ENCODE measurements at regions not wholly inside any gene's neighbourhood (a gene's known extent, or its start where the extent isn't known, plus 50 kb on each side); places are given as distances from the start of the nearest gene placed in this dataset.
A peak's percentile ranks its signal among the peaks of the same experiment; 100 is the strongest.

DNA sequence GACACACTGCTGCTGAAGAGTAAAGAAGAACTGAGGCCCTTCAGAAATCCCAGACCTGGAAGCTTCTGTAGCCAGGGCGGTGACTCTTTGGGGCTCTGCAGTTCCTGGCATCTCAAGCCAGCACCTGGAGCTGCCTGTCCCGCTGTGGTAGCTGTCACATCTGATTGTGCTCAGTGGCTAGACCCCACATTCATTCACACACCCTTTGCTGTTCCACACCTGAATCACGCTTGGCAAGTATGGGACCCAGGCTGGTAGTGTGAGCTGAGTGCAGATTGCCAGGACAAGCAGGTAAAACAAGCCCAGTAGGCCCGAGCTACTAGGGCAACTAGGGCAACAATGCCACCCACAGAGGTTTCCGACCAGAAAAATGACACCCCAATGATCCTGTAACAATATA lies 218.2 kb downstream of the VGLL3 start:
- Histone ChIP-seq H3K9me1 (ENCODE audit: insufficient read depth, low read length) (no peaks in the 10 kb centered on the region), H3K36me3 (ENCODE audit: control insufficient read depth, insufficient read depth, low read length) (no peaks in the 10 kb centered on the region), H3K4me3 (ENCODE audit: insufficient read depth, low read depth, low read length) (no peak overlapping the region), H2BK120ac (ENCODE audit: low read depth, low read length) (no peak overlapping the region), H2AK5ac (ENCODE audit: low read depth, low read length) (no peak overlapping the region), H3K9ac (ENCODE audit: low read depth, low read length) (no peak overlapping the region), H3K9me3 (ENCODE audit: control insufficient read depth, insufficient read depth, low read length) (no peaks in the 10 kb centered on the region), H3K4me2 (ENCODE audit: low read depth, low read length) (no peak overlapping the region), H2BK20ac (ENCODE audit: low read depth, low read length) (no peak overlapping the region), H2AK9ac (replicated peaks; ENCODE audit: low read depth, low read length, poor library complexity) (no peak overlapping the region), H4K5ac (ENCODE audit: low read depth, low read length) (no peak overlapping the region), H2BK15ac (ENCODE audit: low read depth, low read length) (no peak overlapping the region), H4K20me1 (ENCODE audit: insufficient read depth, low read length) (no peaks in the 10 kb centered on the region), H3K18ac (ENCODE audit: low read depth, low read length) (no peak overlapping the region), H3K27me3 (ENCODE audit: control insufficient read depth, insufficient read depth, low read length) (peaks cover 2% of the 10 kb centered on the region), H3K23ac (ENCODE audit: low read depth, low read length) (no peak overlapping the region), H3K27ac (ENCODE audit: insufficient read depth, low read length) (no peak overlapping the region), H2BK5ac (ENCODE audit: low read depth, low read length, poor library complexity, severe bottlenecking) (no peak overlapping the region), H4K8ac (ENCODE audit: low read depth in 2 of 2, low read length in 2 of 2) (no peak overlapping the region), H4K91ac (ENCODE audit: insufficient read depth, low read depth, low read length) (no peak overlapping the region), H3K56ac (ENCODE audit: extremely low read depth, insufficient read depth, low read length) (no peak overlapping the region), H3K79me1 (ENCODE audit: low read depth in 1 of 2, low read length in 2 of 2) (no peaks in the 10 kb centered on the region), H3K14ac (replicated peaks; ENCODE audit: low read depth, low read length) (no peak overlapping the region), H3K4ac (ENCODE audit: low read depth, low read length) (no peak overlapping the region), H3K4me1 (ENCODE audit: control insufficient read depth, insufficient read depth, low read length) (no peaks in the 10 kb centered on the region), H2AFZ (replicated peaks; ENCODE audit: low read length, poor library complexity) (peak overlapping the region; percentile 51)
- no peak for ATAC-seq (ENCODE audit: low read depth)
- TF ChIP-seq MAZ (IDR thresholded peaks at IDR 0.05; ENCODE audit: borderline replicate concordance, low read depth, low read length) (no peak), BHLHE40 (IDR thresholded peaks at IDR 0.05; ENCODE audit: low read depth, low read length) (no peak), CHD1 (IDR thresholded peaks at IDR 0.05; ENCODE audit: low read depth, low read length) (no peak), NFE2L2 (IDR thresholded peaks at IDR 0.05; ENCODE audit: low read depth, low read length) (no peak), CEBPB (IDR thresholded peaks at IDR 0.05; ENCODE audit: low read depth, low read length) (no peak), SMC3 (IDR thresholded peaks at IDR 0.05; ENCODE audit: low read depth, low read length) (no peak), POLR2A (IDR thresholded peaks at IDR 0.05; ENCODE audit: low read depth, low read length) (no peak), MXI1 (IDR thresholded peaks at IDR 0.05; ENCODE audit: borderline replicate concordance, low read depth, low read length) (no peak), RAD21 (IDR thresholded peaks at IDR 0.05; ENCODE audit: low read length) (no peak), RCOR1 (IDR thresholded peaks at IDR 0.05; ENCODE audit: insufficient replicate concordance, low read length) (no peak), MAFK (IDR thresholded peaks at IDR 0.05; ENCODE audit: low read depth, low read length) (no peak), RFX5 (IDR thresholded peaks at IDR 0.05; ENCODE audit: low read depth, low read length) (no peak), FOS (IDR thresholded peaks at IDR 0.05; ENCODE audit: low read depth, low read length) (no peak)
- TF ChIP-seq, protein P1, sequence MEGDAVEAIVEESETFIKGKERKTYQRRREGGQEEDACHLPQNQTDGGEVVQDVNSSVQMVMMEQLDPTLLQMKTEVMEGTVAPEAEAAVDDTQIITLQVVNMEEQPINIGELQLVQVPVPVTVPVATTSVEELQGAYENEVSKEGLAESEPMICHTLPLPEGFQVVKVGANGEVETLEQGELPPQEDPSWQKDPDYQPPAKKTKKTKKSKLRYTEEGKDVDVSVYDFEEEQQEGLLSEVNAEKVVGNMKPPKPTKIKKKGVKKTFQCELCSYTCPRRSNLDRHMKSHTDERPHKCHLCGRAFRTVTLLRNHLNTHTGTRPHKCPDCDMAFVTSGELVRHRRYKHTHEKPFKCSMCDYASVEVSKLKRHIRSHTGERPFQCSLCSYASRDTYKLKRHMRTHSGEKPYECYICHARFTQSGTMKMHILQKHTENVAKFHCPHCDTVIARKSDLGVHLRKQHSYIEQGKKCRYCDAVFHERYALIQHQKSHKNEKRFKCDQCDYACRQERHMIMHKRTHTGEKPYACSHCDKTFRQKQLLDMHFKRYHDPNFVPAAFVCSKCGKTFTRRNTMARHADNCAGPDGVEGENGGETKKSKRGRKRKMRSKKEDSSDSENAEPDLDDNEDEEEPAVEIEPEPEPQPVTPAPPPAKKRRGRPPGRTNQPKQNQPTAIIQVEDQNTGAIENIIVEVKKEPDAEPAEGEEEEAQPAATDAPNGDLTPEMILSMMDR (conservative IDR thresholded peaks at IDR 0.05; ENCODE audit: low read depth, low read length) = no peak
- TF ChIP-seq, protein P2, sequence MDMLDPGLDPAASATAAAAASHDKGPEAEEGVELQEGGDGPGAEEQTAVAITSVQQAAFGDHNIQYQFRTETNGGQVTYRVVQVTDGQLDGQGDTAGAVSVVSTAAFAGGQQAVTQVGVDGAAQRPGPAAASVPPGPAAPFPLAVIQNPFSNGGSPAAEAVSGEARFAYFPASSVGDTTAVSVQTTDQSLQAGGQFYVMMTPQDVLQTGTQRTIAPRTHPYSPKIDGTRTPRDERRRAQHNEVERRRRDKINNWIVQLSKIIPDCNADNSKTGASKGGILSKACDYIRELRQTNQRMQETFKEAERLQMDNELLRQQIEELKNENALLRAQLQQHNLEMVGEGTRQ (IDR thresholded peaks at IDR 0.05; ENCODE audit: low read depth, low read length) = no peak
- TF ChIP-seq, protein P3, sequence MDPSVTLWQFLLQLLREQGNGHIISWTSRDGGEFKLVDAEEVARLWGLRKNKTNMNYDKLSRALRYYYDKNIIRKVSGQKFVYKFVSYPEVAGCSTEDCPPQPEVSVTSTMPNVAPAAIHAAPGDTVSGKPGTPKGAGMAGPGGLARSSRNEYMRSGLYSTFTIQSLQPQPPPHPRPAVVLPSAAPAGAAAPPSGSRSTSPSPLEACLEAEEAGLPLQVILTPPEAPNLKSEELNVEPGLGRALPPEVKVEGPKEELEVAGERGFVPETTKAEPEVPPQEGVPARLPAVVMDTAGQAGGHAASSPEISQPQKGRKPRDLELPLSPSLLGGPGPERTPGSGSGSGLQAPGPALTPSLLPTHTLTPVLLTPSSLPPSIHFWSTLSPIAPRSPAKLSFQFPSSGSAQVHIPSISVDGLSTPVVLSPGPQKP (IDR thresholded peaks at IDR 0.05; ENCODE audit: borderline replicate concordance, low read depth, low read length) = no peak
- dilution Hi-C loops (cut with HindIII; ENCODE audit: low sequenced_read_pairs, unreplicated experiment) = no loop called here
- ChIA-PET CTCF (interaction anchor here (1.1 to 2.7 kb wide), 2 partner anchors 309 to 380 kb away, joined by 3 to 8 read pairs; no protein-coding TSS in a partner anchor), POLR2A (ENCODE audit: unreplicated experiment) (no interaction called here)
- intact Hi-C loops (cut with micrococcal nuclease) = loop anchor here (2.0 to 10.0 kb wide), 2 partner anchors 492 to 1232 kb away; no protein-coding TSS in a partner anchor
- no TSS peak for BruUV-seq (replicated peaks)
- no peak for DNase-seq
- in situ Hi-C loops (cut with MboI; ENCODE audit: low sequenced_read_pairs) = loop anchor here (10.0 kb wide), 1 partner anchor 392 kb away; no protein-coding TSS in a partner anchor
- WGBS, 2 experiments (ENCODE audit: extremely low coverage in 2 of 2, insufficient read length in 1 of 2) = no CpG with 5 or more reads among the region's 5 CpGs
